T-helper 2 cell treated with Interferon-gamma antibody and Interleukin-4, amounts not matched to agents 5 μg/mL and 100 μg/mL, for 36 hours (primary cell): ENCODE measurements at regions not wholly inside any gene's neighbourhood (a gene's known extent, or its start where the extent isn't known, plus 50 kb on each side); places are given as distances from the start of the nearest gene placed in this dataset.

Experiments used
- DNase-seq: peaks from one replicate; pipeline ENCODE4 v3.0.0; 2021; ENCODE audit warnings: low spot score
- H3K27ac Mint-ChIP-seq: one replicate; pipeline ENCODE4 v1.8.0; 2021; ENCODE audit warnings: mild to moderate bottlenecking, mixed read lengths
- H3K27me3 Mint-ChIP-seq: one replicate; pipeline ENCODE4 v1.8.0; 2021; ENCODE audit warnings: low read depth, mixed read lengths
- H3K36me3 Mint-ChIP-seq: one replicate; pipeline ENCODE4 v1.8.0; 2021; ENCODE audit warnings: low read depth, mixed read lengths
- H3K4me1 Mint-ChIP-seq: one replicate; pipeline ENCODE4 v1.8.0; 2021; ENCODE audit warnings: low read depth, mixed read lengths
- H3K4me3 Mint-ChIP-seq: one replicate; pipeline ENCODE4 v1.8.0; 2022; ENCODE audit warnings: mild to moderate bottlenecking, moderate library complexity, mixed read lengths
- H3K9me3 Mint-ChIP-seq: one replicate; pipeline ENCODE4 v1.8.0; 2021; ENCODE audit warnings: mixed read lengths

GRCh38 chr4:11900359-11900758 is 471.7 kb upstream of the HS3ST1 start:
- DNase-seq: no peak
- Mint-ChIP-seq H3K4me3 (no peak overlapping the region), H3K4me1 (no peaks in the 10 kb centered on the region), H3K9me3 (no peaks in the 10 kb centered on the region), H3K27me3 (no peaks in the 10 kb centered on the region), H3K27ac (no peak overlapping the region), H3K36me3 (no peaks in the 10 kb centered on the region)

DNA sequence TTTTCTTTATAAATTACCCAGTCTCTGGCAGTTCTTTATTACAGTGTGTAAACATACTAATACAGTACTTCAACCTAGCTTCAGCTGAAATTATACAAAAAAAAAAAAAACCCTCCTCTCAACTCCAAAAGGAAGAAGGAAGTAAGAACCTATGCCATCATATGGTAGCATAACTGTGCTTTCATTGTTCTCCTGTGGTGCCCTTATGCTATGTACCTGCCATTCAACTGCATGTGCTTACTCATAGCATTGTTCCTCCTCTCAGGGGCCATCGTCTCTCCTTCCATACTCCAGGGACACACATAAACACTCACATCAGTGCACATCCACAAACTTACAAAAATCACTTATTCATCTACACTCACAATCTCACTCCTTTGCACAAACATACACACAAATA is 470.1 kb upstream of the HS3ST1 start:
- no peaks in the 10 kb centered on the region for H3K27me3 Mint-ChIP-seq
- no peaks in the 10 kb centered on the region for H3K9me3 Mint-ChIP-seq
- DNase-seq: no peak
- no peaks in the 10 kb centered on the region for H3K4me1 Mint-ChIP-seq
- H3K4me3 Mint-ChIP-seq: no peak overlapping the region
- H3K36me3 Mint-ChIP-seq: no peaks in the 10 kb centered on the region
- H3K27ac Mint-ChIP-seq: no peak overlapping the region

- H3K4me1 Mint-ChIP-seq: no peaks in the 10 kb centered on the region
- H3K36me3 Mint-ChIP-seq: no peaks in the 10 kb centered on the region
- H3K27ac Mint-ChIP-seq: no peak overlapping the region
- H3K27me3 Mint-ChIP-seq: no peaks in the 10 kb centered on the region
- no peak overlapping the region for H3K4me3 Mint-ChIP-seq
- DNase-seq: no peak
- H3K9me3 Mint-ChIP-seq: no peaks in the 10 kb centered on the region
Observed at GRCh38 chr4:11895766-11896165, 467.1 kb upstream of the HS3ST1 start.

DNA sequence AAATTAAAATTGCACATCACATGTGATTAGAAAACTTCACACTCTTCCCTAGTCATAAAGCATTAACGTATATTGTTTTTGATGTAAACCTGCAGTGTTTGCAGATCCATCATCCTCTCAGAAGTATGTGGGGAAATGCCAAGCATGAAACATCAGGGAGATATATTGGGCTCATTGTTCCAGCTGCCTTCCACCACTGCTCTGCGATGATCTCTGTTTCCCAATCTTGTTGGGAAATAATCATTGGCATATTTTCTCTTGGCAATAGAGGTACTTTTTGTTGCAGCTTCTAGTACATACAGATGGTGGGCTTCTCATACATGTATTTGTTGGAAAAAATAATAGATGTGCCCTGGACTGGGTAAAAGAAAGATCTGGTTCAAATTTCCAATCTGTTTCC is 466.3 kb upstream of the HS3ST1 start:
- DNase-seq: no peak
- H3K9me3 Mint-ChIP-seq: no peaks in the 10 kb centered on the region
- no peak overlapping the region for H3K4me3 Mint-ChIP-seq
- no peaks in the 10 kb centered on the region for H3K4me1 Mint-ChIP-seq
- H3K27me3 Mint-ChIP-seq: no peaks in the 10 kb centered on the region
- H3K36me3 Mint-ChIP-seq: no peaks in the 10 kb centered on the region
- H3K27ac Mint-ChIP-seq: no peak overlapping the region

- Mint-ChIP-seq H3K9me3 (no peaks in the 10 kb centered on the region), H3K27ac (no peak overlapping the region), H3K4me3 (no peak overlapping the region), H3K4me1 (no peaks in the 10 kb centered on the region), H3K27me3 (no peaks in the 10 kb centered on the region), H3K36me3 (no peaks in the 10 kb centered on the region)
- DNase-seq: no peak
Observed at GRCh38 chr4:11894221-11894620, 465.5 kb upstream of the HS3ST1 start.

DNA sequence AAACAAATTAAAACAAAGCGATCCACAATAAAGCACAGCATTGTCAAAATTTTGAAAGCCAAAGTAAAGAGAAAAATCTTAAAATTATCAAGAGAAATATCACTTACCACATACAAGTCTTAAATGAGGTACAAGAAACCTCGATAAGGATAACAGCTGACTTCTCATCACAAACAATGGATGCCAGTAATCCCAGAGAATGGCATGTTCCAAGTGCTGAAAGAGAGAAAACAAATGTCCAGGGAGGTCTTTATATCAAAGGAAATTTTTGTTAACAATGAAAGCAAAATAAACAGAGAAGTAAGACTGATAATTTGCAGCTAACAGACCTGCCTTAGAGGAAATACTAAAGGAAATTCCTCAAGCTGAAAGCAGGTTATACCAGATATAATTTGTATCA is 460.4 kb upstream of the HS3ST1 start:
- Mint-ChIP-seq H3K27ac (no peak overlapping the region), H3K36me3 (no peaks in the 10 kb centered on the region), H3K27me3 (no peaks in the 10 kb centered on the region), H3K4me3 (no peak overlapping the region), H3K9me3 (no peaks in the 10 kb centered on the region), H3K4me1 (no peaks in the 10 kb centered on the region)
- DNase-seq: no peak

- H3K9me3 Mint-ChIP-seq: peaks cover under 1% of the 10 kb centered on the region
- no peak overlapping the region for H3K27ac Mint-ChIP-seq
- H3K4me3 Mint-ChIP-seq: no peak overlapping the region
- no peak for DNase-seq
- H3K36me3 Mint-ChIP-seq: no peaks in the 10 kb centered on the region
- no peaks in the 10 kb centered on the region for H3K4me1 Mint-ChIP-seq
- no peaks in the 10 kb centered on the region for H3K27me3 Mint-ChIP-seq
Observed at GRCh38 chr4:11881947-11882346, 453.3 kb upstream of the HS3ST1 start.

- no peak for DNase-seq
- Mint-ChIP-seq H3K4me3 (no peak overlapping the region), H3K36me3 (no peaks in the 10 kb centered on the region), H3K27ac (no peak overlapping the region), H3K9me3 (peaks cover 6% of the 10 kb centered on the region), H3K4me1 (no peaks in the 10 kb centered on the region), H3K27me3 (no peaks in the 10 kb centered on the region)
Observed at GRCh38 chr4:11881364-11881763, 452.7 kb upstream of the HS3ST1 start.

DNA sequence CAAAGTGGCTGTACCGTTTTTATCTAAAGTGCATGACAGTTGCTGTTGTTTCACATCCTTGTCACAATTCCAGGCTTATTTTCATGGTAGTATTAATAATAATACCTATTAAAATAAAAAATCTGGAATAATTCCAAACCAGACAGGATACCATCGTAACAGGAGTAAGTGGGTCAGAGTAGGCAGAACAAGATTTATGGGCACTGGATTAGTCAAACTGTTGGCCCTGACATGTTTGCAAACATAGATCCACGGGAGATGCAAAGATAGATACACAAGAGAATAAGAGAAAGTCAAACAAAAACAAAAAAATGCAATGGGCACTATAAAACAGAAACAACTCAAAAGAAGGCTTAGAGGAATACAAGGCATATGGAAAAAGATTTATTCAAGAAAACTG is 449.5 kb upstream of the HS3ST1 start:
- H3K36me3 Mint-ChIP-seq: no peaks in the 10 kb centered on the region
- no peak overlapping the region for H3K4me3 Mint-ChIP-seq
- no peak overlapping the region for H3K27ac Mint-ChIP-seq
- no peak for DNase-seq
- H3K9me3 Mint-ChIP-seq: peaks cover 9% of the 10 kb centered on the region
- H3K4me1 Mint-ChIP-seq: no peaks in the 10 kb centered on the region
- H3K27me3 Mint-ChIP-seq: no peaks in the 10 kb centered on the region

DNA sequence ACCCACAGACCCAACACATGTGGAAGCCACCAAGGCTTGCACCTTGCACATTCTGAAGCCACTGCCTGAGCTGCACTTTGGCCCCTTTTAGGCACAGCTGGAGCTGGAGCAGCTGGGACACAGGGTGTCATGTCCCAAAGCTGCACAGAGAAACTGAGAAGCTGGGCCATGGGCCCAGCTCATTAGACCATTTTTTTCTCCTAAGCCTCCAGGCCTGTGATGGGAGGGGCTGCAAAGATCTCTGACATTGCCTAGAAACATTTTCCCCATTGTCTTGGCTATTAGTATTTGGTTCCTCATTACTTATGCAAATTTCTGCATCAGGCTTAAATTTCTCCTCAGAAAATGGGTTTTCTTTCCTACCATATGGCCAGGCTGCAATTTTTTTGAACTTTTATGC is 447.4 kb upstream of the HS3ST1 start:
- DNase-seq: no peak
- Mint-ChIP-seq H3K4me1 (no peaks in the 10 kb centered on the region), H3K4me3 (no peak overlapping the region), H3K36me3 (no peaks in the 10 kb centered on the region), H3K9me3 (peaks cover 9% of the 10 kb centered on the region), H3K27me3 (no peaks in the 10 kb centered on the region), H3K27ac (no peak overlapping the region)

DNA sequence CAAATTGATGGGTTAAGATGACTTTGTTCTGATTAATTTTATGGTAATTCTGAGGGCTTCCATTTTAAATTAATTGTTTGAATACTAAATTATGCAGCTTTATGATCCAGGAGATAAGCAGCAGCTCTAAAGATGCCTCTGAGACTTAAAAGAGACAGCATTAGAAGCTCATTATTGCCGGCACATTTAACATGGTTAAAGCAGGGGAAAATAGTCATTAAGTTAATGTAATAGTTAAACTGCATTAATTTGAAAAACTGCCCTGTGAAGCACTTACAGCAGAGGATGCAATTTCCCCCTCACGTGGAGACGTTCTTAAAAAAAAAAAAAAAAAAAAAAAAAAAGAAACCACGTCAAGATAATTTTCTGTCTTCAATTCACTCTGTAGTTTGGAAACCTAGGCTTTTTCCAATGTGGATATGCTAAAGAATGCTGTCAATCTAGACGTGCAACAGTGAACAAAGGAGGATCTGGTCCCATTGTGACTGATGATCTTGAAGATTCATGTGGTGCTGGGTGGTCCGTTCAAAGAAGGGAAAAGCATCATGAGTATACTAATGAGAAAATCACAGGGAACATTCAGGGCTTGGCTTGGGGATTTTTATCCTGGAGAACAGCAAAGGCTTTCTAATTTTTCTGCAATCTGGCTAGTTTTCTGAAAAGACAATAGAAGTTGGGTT is 440.6 kb upstream of the HS3ST1 start:
- no peak overlapping the region for H3K4me3 Mint-ChIP-seq
- H3K36me3 Mint-ChIP-seq: no peaks in the 10 kb centered on the region
- H3K27me3 Mint-ChIP-seq: no peaks in the 10 kb centered on the region
- no peaks in the 10 kb centered on the region for H3K4me1 Mint-ChIP-seq
- H3K9me3 Mint-ChIP-seq: no peaks in the 10 kb centered on the region
- H3K27ac Mint-ChIP-seq: no peak overlapping the region
- DNase-seq: no peak

- H3K4me3 Mint-ChIP-seq: no peak overlapping the region
- H3K9me3 Mint-ChIP-seq: no peaks in the 10 kb centered on the region
- DNase-seq: no peak
- H3K27ac Mint-ChIP-seq: no peak overlapping the region
- H3K4me1 Mint-ChIP-seq: no peaks in the 10 kb centered on the region
- no peaks in the 10 kb centered on the region for H3K27me3 Mint-ChIP-seq
- no peaks in the 10 kb centered on the region for H3K36me3 Mint-ChIP-seq
Observed at GRCh38 chr4:11866391-11866790, 437.7 kb upstream of the HS3ST1 start.

- Mint-ChIP-seq H3K4me1 (no peaks in the 10 kb centered on the region), H3K9me3 (peaks cover 7% of the 10 kb centered on the region), H3K36me3 (no peaks in the 10 kb centered on the region), H3K27me3 (no peaks in the 10 kb centered on the region), H3K27ac (no peak overlapping the region), H3K4me3 (no peak overlapping the region)
- DNase-seq: no peak
Observed at GRCh38 chr4:11860996-11861395, 432.3 kb upstream of the HS3ST1 start.

DNA sequence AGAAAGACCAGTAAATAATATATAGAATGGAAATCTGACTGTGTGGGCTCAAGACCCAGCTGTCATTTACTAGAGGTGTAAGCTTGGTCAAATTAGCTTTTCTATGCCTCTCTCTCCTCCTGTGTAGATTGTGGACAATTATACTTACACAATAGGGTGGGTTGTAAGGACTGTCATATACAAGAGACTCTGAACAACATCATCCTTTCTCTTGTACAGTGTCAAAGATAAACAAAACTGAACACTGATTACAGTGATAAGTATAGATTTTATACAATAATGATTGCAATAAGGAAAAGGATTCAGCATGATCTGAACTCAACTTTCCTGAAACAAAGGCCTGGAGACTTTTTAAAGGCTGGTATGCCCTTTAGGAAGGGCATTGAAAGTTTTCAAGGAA is 429.2 kb upstream of the HS3ST1 start:
- DNase-seq: no peak
- Mint-ChIP-seq H3K27ac (no peak overlapping the region), H3K4me1 (no peaks in the 10 kb centered on the region), H3K36me3 (no peaks in the 10 kb centered on the region), H3K4me3 (no peak overlapping the region), H3K9me3 (peaks cover 7% of the 10 kb centered on the region), H3K27me3 (no peaks in the 10 kb centered on the region)

DNA sequence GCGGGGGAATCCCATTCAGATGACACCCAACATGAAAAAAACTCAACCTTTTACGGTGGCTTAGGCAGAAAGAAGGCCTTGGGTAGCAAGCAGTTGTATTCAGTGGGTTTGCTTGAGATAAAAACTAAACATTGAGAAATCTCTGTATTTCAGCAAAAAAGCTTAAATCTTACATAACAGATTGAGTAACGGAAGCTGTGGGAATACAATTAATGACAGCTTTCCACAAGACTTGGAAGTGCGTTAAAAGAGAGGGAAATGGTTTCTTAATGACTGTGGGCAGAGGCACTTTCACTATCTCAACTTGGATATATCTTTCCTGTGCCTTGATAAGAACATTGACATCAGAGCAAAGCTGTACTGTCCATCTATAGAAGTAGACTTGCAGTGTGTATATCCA is 418.5 kb upstream of the HS3ST1 start:
- H3K9me3 Mint-ChIP-seq: no peaks in the 10 kb centered on the region

More for the DNA sequence above, 418.5 kb upstream of the HS3ST1 start:
- H3K27ac Mint-ChIP-seq: no peak overlapping the region
- no peaks in the 10 kb centered on the region for H3K4me1 Mint-ChIP-seq
- no peak for DNase-seq
- no peak overlapping the region for H3K4me3 Mint-ChIP-seq
- no peaks in the 10 kb centered on the region for H3K36me3 Mint-ChIP-seq
- no peaks in the 10 kb centered on the region for H3K27me3 Mint-ChIP-seq
